Naive thymus-derived CD4-positive, alpha-beta T cell (primary cell): ENCODE measurements at regions not wholly inside any gene's neighbourhood (a gene's known extent, or its start where the extent isn't known, plus 50 kb on each side); places are given as distances from the start of the nearest gene placed in this dataset.

ENCODE experiments used
- ATAC-seq: fragments of 150-1000 bp; cut with Tn5 transposase; 2 replicates; pipeline ENCODE4 v1.10.0; 2021; ENCODE audit warnings: mild to moderate bottlenecking, moderate library complexity
- CTCF ChIA-PET: fragments of 350-600 bp; sonication (Branson Sonifier 250); formaldehyde crosslinking; loops from one replicate; lab custom pipeline; 2021; ENCODE audit warnings: antibody characterized with exemption; lab: Charles Lee
- POLR2A ChIA-PET: fragments of 350-600 bp; sonication (Branson Sonifier 250); formaldehyde crosslinking; loops from one replicate; lab custom pipeline; 2021; ENCODE audit warnings: antibody characterized with exemption, inconsistent platforms; lab: Charles Lee
- DNase-seq, 9 donors: peaks; one replicate each; pipeline versions ENCODE4 v3.0.0 to v3.0.0-alpha.2; 2020 to 2022; ENCODE audit warnings: mixed read lengths in 1 of 9
- H3K27ac ChIP-seq: one replicate; pipeline ENCODE4 v1.7.0; 2013; ENCODE audit warnings: mild to moderate bottlenecking, low read depth, low read length, moderate library complexity
- H3K27me3 ChIP-seq, 2 donors: one replicate each; pipeline ENCODE4 v1.7.0; 2013; ENCODE audit warnings: low read length in 2 of 2, mild to moderate bottlenecking in 2 of 2, moderate library complexity in 2 of 2; ENCODE audit not compliant: control insufficient read depth in 2 of 2, insufficient read depth in 2 of 2
- H3K36me3 ChIP-seq, 3 experiments: 1 replicate in 2 of 3; 2 replicates in 1 of 3; pipeline ENCODE4 v1.7.0; 2013; ENCODE audit warnings: low read length in 3 of 3, mild to moderate bottlenecking in 3 of 3, moderate library complexity in 1 of 3; ENCODE audit not compliant: insufficient read depth in 3 of 3, control insufficient read depth in 2 of 3
- H3K4me1 ChIP-seq, 2 donors: one replicate each; pipeline ENCODE4 v1.7.0; 2013; ENCODE audit warnings: low read length in 2 of 2, mild to moderate bottlenecking in 2 of 2, moderate library complexity in 1 of 2; ENCODE audit not compliant: control insufficient read depth in 2 of 2, insufficient read depth in 2 of 2
- H3K4me3 ChIP-seq: 2 replicates; pipeline ENCODE4 v1.7.0; 2013; ENCODE audit warnings: mild to moderate bottlenecking, low read length
- H3K9me3 ChIP-seq, 3 experiments: 1 replicate in 2 of 3; 2 replicates in 1 of 3; pipeline ENCODE4 v1.7.0; 2013; ENCODE audit warnings: low read length in 3 of 3; ENCODE audit not compliant: control insufficient read depth in 2 of 3
- H3K27ac Mint-ChIP-seq, 9 donors: one replicate each; pipeline ENCODE4 v1.8.0; 2020 to 2022; ENCODE audit warnings: mixed read lengths in 9 of 9, mild to moderate bottlenecking in 8 of 9, moderate library complexity in 5 of 9, inconsistent platforms in 2 of 9
- H3K27me3 Mint-ChIP-seq, 5 donors: one replicate each; pipeline ENCODE4 v1.8.0; 2021 to 2022; ENCODE audit warnings: mixed read lengths in 5 of 5, mild to moderate bottlenecking in 1 of 5
- H3K36me3 Mint-ChIP-seq, 5 donors: one replicate each; pipeline ENCODE4 v1.8.0; 2020 to 2022; ENCODE audit warnings: mixed read lengths in 5 of 5, mild to moderate bottlenecking in 3 of 5, inconsistent platforms in 1 of 5
- H3K4me1 Mint-ChIP-seq, 7 donors: one replicate each; pipeline ENCODE4 v1.8.0; 2020 to 2022; ENCODE audit warnings: mixed read lengths in 7 of 7, mild to moderate bottlenecking in 3 of 7, inconsistent platforms in 1 of 7
- H3K4me3 Mint-ChIP-seq, 10 donors: one replicate each; pipeline ENCODE4 v1.8.0; 2020 to 2022; ENCODE audit warnings: mild to moderate bottlenecking in 10 of 10, mixed read lengths in 10 of 10, moderate library complexity in 6 of 10, inconsistent platforms in 2 of 10
- H3K9me3 Mint-ChIP-seq, 11 donors: one replicate each; pipeline ENCODE4 v1.8.0; 2020 to 2022; ENCODE audit warnings: mixed read lengths in 11 of 11, mild to moderate bottlenecking in 4 of 11, inconsistent platforms in 1 of 11, moderate library complexity in 1 of 11
- intact Hi-C, 2 donors: fragments of 100-400 bp; cut with micrococcal nuclease; formaldehyde crosslinking; loops; one replicate each; pipeline ENCODE4 v1.15.1; 2023

GRCh38 chr1:168387781-168388760 lies 107.4 kb downstream of the TBX19 start:
- Mint-ChIP-seq H3K36me3 (peaks cover 0 to 5% (median 0%) of the 10 kb centered on the region in 5 donors), H3K4me3 (peak overlapping the region in 3 of 10 donors; percentile 12 to 61 (median 46)), H3K27ac (peak overlapping the region in 1 of 9 donors; percentile 36), H3K27me3 (peaks cover 9 to 43% (median 17%) of the 10 kb centered on the region in 5 donors), H3K4me1 (peaks cover 4 to 28% (median 7%) of the 10 kb centered on the region in 7 donors), H3K9me3 (no peaks in the 10 kb centered on the region)
- CTCF ChIA-PET = interaction anchor here (0.6 to 0.8 kb wide), 2 partner anchors 10 kb away, joined by 3 read pairs; no protein-coding TSS in a partner anchor
- Histone ChIP-seq H3K9me3 (no peaks in the 10 kb centered on the region), H3K27ac (no peak overlapping the region), H3K4me1 (peaks cover 10 to 37% of the 10 kb centered on the region in 2 donors), H3K27me3 (no peaks in the 10 kb centered on the region), H3K4me3 (peak overlapping the region; percentile 26), H3K36me3 (no peaks in the 10 kb centered on the region)
- intact Hi-C loops = loop anchor here in 1 of 2 donors (1.0 kb wide), 2 partner anchors 11 to 25 kb away; no protein-coding TSS in a partner anchor
- DNase-seq (no peak), ATAC-seq (peak; percentile 42)
- POLR2A ChIA-PET = no interaction called here

- POLR2A ChIA-PET = interaction anchor here (0.5 to 0.7 kb wide), 2 partner anchors 138 to 463 kb away, joined by 3 to 5 read pairs; no protein-coding TSS in a partner anchor
- peak; percentile 44 to 73 (median 64) for DNase-seq
- H3K4me3 Mint-ChIP-seq = peak overlapping the region in 9 of 10 donors; percentile 46 to 73 (median 62)
- CTCF ChIA-PET = interaction anchor here (0.6 kb wide), 1 partner anchor 11 kb away, joined by 3 read pairs; no protein-coding TSS in a partner anchor
- peaks cover 0 to 3% (median 0%) of the 10 kb centered on the region in 5 donors for H3K36me3 Mint-ChIP-seq
- peak; percentile 91 for ATAC-seq
- no peaks in the 10 kb centered on the region for H3K27me3 ChIP-seq
- peaks cover 4 to 23% (median 7%) of the 10 kb centered on the region in 7 donors for H3K4me1 Mint-ChIP-seq
- peaks cover 10 to 28% of the 10 kb centered on the region in 2 donors for H3K4me1 ChIP-seq
- intact Hi-C loops = loop anchor here in 1 of 2 donors (1.0 kb wide), 2 partner anchors 12 to 24 kb away; no protein-coding TSS in a partner anchor
- no peaks in the 10 kb centered on the region for H3K9me3 ChIP-seq
- H3K36me3 ChIP-seq = no peaks in the 10 kb centered on the region
- H3K27ac Mint-ChIP-seq = peak overlapping the region in 7 of 9 donors; percentile 33 to 81 (median 72)
- no peak overlapping the region for H3K27ac ChIP-seq
- peak overlapping the region; percentile 26 for H3K4me3 ChIP-seq
- peaks cover 6 to 39% (median 9%) of the 10 kb centered on the region in 5 donors for H3K27me3 Mint-ChIP-seq
- no peaks in the 10 kb centered on the region for H3K9me3 Mint-ChIP-seq
Observed at GRCh38 chr1:168386949-168387586, 106.4 kb downstream of the TBX19 start.

GRCh38 chr1:168386492-168386891 lies 105.8 kb downstream of the TBX19 start:
- peaks cover 5 to 39% (median 9%) of the 10 kb centered on the region in 5 donors for H3K27me3 Mint-ChIP-seq
- ATAC-seq (no peak), DNase-seq (no peak)
- H3K4me3 Mint-ChIP-seq = peak overlapping the region in 3 of 10 donors; percentile 4 to 61 (median 53)
- Histone ChIP-seq H3K9me3 (no peaks in the 10 kb centered on the region), H3K27ac (no peak overlapping the region), H3K36me3 (no peaks in the 10 kb centered on the region), H3K27me3 (no peaks in the 10 kb centered on the region), H3K4me1 (peaks cover 10 to 23% of the 10 kb centered on the region in 2 donors), H3K4me3 (no peak overlapping the region)
- intact Hi-C loops = no loop called here
- peaks cover 0 to under 1% (median 0%) of the 10 kb centered on the region in 11 donors for H3K9me3 Mint-ChIP-seq
- peaks cover 0 to 3% (median 0%) of the 10 kb centered on the region in 5 donors for H3K36me3 Mint-ChIP-seq
- CTCF ChIA-PET = interaction anchor here (0.9 kb wide), 1 partner anchor 44 kb away, joined by 3 read pairs; no protein-coding TSS in a partner anchor
- H3K4me1 Mint-ChIP-seq = peaks cover 4 to 19% (median 7%) of the 10 kb centered on the region in 7 donors
- POLR2A ChIA-PET = no interaction called here
- no peak overlapping the region for H3K27ac Mint-ChIP-seq

- Histone ChIP-seq H3K4me1 (peaks cover 2 to 4% of the 10 kb centered on the region in 2 donors), H3K27me3 (no peaks in the 10 kb centered on the region), H3K4me3 (no peak overlapping the region), H3K27ac (no peak overlapping the region), H3K36me3 (no peaks in the 10 kb centered on the region), H3K9me3 (no peaks in the 10 kb centered on the region)
- ATAC-seq (no peak), DNase-seq (no peak)
- ChIA-PET POLR2A (no interaction called here), CTCF (no interaction called here)
- intact Hi-C loops = no loop called here
- no peak overlapping the region for H3K4me3 Mint-ChIP-seq
- H3K9me3 Mint-ChIP-seq = peaks cover 0 to 6% (median 0%) of the 10 kb centered on the region in 11 donors
- H3K36me3 Mint-ChIP-seq = peaks cover 0 to 3% (median 0%) of the 10 kb centered on the region in 5 donors
- peaks cover under 1 to 24% (median 3%) of the 10 kb centered on the region in 5 donors for H3K27me3 Mint-ChIP-seq
- peaks cover 0 to 2% (median under 1%) of the 10 kb centered on the region in 7 donors for H3K4me1 Mint-ChIP-seq
- H3K27ac Mint-ChIP-seq = no peak overlapping the region
Observed at GRCh38 chr1:168381850-168382249, 101.2 kb downstream of the TBX19 start.

GRCh38 chr1:168380945-168381344 lies 100.3 kb downstream of the TBX19 start:
- no peak overlapping the region for H3K4me3 Mint-ChIP-seq
- H3K27me3 Mint-ChIP-seq = peaks cover 0 to 28% (median 0%) of the 10 kb centered on the region in 5 donors
- H3K9me3 Mint-ChIP-seq = peaks cover 0 to 6% (median 0%) of the 10 kb centered on the region in 11 donors
- ATAC-seq = no peak
- intact Hi-C loops = no loop called here
- no peak for DNase-seq
- ChIA-PET POLR2A (no interaction called here), CTCF (interaction anchor here (0.6 kb wide), 1 partner anchor 40 kb away, joined by 3 read pairs; no protein-coding TSS in a partner anchor)
- peaks cover 0 to 3% (median 0%) of the 10 kb centered on the region in 5 donors for H3K36me3 Mint-ChIP-seq
- Histone ChIP-seq H3K27ac (no peak overlapping the region), H3K9me3 (no peaks in the 10 kb centered on the region), H3K36me3 (no peaks in the 10 kb centered on the region), H3K27me3 (no peaks in the 10 kb centered on the region), H3K4me3 (no peak overlapping the region), H3K4me1 (no peaks in the 10 kb centered on the region)
- no peaks in the 10 kb centered on the region for H3K4me1 Mint-ChIP-seq
- peak overlapping the region in 1 of 9 donors; percentile 13 for H3K27ac Mint-ChIP-seq
